ENCODE measurements at regions not wholly inside any gene's neighbourhood (a gene's known extent, or its start where the extent isn't known, plus 50 kb on each side); places are given as distances from the start of the nearest gene placed in this dataset.

GRCh38 chr19:32232449-32232848, 113.0 kb upstream of the ZNF507 start:
- TF ChIP-seq YY1 (IDR thresholded peaks at IDR 0.05; ENCODE audit: insufficient read depth, insufficient read length) (no peak), ZNF274 (IDR thresholded peaks at IDR 0.05; ENCODE audit: low read depth, low read length) (no peak), SUZ12 (IDR thresholded peaks at IDR 0.05; ENCODE audit: extremely low read depth, insufficient read depth, insufficient read length) (no peak)
